AG10803 (cell line): ENCODE measurements at regions not wholly inside any gene's neighbourhood (a gene's known extent, or its start where the extent isn't known, plus 50 kb on each side); places are given as distances from the start of the nearest gene placed in this dataset.
"Not testable (repeated sequence)": the region's sequence is repeated elsewhere in the genome, so short reads cannot be mapped to it uniquely, and the experiment has no call there.

ENCODE experiments used
- DNase-seq: peaks from one replicate; pipeline ENCODE4 v3.0.0; 2010; ENCODE audit warnings: low read depth
- H3K4me3 ChIP-seq: 2 replicates; pipeline ENCODE4 v1.5.1; 2011; ENCODE audit warnings: mild to moderate bottlenecking, low read length, control low read depth
- TF ChIP-seq, protein P1 (sequence below): conservative IDR thresholded peaks from 2 replicates; pipeline ENCODE4 v1.5.1; 2011; ENCODE audit warnings: mild to moderate bottlenecking, low read length, control low read depth, inconsistent platforms

- H3K4me3 ChIP-seq: no peak overlapping the region
- DNase-seq: no peak
- TF ChIP-seq, protein P1, sequence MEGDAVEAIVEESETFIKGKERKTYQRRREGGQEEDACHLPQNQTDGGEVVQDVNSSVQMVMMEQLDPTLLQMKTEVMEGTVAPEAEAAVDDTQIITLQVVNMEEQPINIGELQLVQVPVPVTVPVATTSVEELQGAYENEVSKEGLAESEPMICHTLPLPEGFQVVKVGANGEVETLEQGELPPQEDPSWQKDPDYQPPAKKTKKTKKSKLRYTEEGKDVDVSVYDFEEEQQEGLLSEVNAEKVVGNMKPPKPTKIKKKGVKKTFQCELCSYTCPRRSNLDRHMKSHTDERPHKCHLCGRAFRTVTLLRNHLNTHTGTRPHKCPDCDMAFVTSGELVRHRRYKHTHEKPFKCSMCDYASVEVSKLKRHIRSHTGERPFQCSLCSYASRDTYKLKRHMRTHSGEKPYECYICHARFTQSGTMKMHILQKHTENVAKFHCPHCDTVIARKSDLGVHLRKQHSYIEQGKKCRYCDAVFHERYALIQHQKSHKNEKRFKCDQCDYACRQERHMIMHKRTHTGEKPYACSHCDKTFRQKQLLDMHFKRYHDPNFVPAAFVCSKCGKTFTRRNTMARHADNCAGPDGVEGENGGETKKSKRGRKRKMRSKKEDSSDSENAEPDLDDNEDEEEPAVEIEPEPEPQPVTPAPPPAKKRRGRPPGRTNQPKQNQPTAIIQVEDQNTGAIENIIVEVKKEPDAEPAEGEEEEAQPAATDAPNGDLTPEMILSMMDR: no peak
Observed at GRCh38 chr1:172724765-172725613, 66.1 kb downstream of the FASLG start.

GRCh38 chr1:172726740-172727139 lies 67.8 kb downstream of the FASLG start:
- TF ChIP-seq, protein P1: no peak
- no peak overlapping the region for H3K4me3 ChIP-seq
- DNase-seq: no peak

DNA sequence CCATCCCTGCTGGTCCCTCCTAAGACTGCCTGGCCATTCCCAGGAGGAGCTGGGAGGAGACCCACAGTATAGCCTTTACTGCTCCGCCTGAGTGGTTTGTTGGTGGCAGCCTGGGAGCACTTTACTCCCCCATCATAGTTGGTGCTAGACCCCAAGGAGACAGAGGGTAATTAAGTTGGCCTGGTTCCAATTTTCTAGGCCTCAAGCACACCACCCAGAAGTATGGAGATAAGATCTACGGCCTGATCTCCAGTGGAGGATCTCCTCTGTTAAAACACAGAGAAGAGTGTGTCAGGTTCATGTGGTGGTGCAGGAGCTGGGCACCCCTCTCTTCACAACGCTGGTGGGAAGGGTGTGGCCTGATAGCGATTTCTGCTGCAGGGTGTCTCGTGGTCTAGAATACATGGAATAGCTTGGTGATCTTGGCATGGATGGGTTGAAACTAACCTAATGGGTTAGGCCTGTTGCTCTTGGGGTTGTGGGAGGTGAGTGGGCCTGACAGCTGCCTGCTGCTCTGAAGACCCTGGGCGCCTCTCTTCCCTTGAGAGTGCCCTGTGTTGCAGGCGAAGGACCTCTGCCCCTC lies 68.5 kb downstream of the FASLG start:
- TF ChIP-seq, protein P1: no peak
- DNase-seq: no peak

DNA sequence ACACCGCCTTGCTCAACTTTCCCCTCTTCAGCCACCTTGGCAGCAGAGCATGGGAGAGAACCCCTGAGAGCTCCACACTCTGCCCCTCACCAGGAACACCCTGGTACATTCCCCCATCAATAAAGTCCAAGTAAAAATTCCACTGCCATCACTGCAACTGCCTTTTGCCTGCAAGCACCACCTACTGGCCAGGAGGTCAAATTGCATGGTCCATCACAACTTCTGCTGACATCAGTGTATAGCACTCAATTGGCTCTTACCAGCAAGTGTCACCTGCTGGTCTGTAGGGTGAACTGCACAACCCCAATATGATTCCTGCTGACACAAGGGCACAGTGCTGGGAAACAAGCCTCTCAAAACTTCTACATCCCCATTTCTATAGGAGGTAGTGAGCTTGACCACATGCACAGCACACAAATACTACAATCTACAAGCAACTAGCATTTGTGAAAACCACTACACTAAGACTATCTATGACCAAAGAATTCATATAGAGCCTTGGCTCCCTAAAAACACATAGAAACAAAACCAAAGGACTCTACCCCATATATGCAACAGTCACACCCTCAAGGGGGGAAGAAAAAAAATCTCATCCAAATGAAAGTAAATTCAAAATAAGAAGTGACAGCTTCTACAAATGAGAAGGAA lies 69.2 kb downstream of the FASLG start:
- DNase-seq: peak; percentile 11
- no peak overlapping the region for H3K4me3 ChIP-seq
- TF ChIP-seq, protein P1: peak; percentile 42

More for the DNA sequence above, 68.5 kb downstream of the FASLG start:
- no peak overlapping the region for H3K4me3 ChIP-seq

DNA sequence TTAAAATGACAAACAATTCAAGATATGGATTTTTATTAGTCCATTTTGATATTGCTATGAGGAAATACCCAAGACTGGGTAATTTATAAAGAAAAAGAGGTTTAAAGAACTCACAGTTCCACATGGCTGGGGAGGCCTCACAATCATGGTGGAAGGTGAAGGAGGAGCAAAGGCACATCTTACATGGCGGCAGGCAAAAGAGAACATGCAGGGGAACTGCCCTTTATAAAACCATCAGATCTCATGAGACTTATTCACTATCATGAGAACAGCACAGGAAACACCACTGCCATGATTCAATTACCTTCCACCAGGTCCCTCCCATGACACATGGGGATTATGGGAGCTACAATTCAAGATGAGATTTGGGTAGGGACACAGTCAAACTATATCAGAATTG lies 69.8 kb downstream of the FASLG start:
- not testable (repeated sequence) for DNase-seq, H3K4me3 ChIP-seq

- TF ChIP-seq, protein P1: no peak
- no peak overlapping the region for H3K4me3 ChIP-seq
- DNase-seq: no peak
Observed at GRCh38 chr1:172732427-172732826, 73.5 kb downstream of the FASLG start.

- TF ChIP-seq, protein P1: no peak
- no peak overlapping the region for H3K4me3 ChIP-seq
- no peak for DNase-seq
Observed at GRCh38 chr1:172733815-172734214, 74.9 kb downstream of the FASLG start.
